Right renal pelvis (tissue), 4 donors: ENCODE measurements at regions not wholly inside any gene's neighbourhood (a gene's known extent, or its start where the extent isn't known, plus 50 kb on each side); places are given as distances from the start of the nearest gene placed in this dataset.
"Not testable (repeated sequence)": the region's sequence is repeated elsewhere in the genome, so short reads cannot be mapped to it uniquely, and the experiment has no call there.

ENCODE experiments used
- DNase-seq, 4 donors: peaks; one replicate each; pipeline ENCODE4 v3.0.0-alpha.2; 2013; ENCODE audit warnings: low read depth in 4 of 4, low spot score in 3 of 4, missing footprints in 1 of 4

DNA sequence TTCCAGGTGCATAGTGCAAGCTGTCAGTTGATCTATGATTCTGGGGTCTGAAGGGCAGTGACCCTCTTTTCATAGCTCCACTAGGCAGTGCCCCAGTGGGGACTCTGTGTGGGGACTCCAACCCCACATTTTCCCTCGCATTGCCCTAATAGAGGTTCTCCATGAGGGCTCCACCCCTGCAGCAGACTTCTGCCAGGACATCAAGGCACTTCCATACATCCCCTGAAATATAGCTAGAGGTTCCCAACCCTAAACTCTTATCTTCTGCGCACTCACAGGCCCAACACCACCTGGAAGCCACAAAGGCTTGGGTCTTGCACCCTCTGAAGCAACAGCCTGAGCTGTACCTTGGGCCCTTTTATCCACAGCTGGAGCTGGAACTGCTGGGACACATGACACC is 65.7 kb upstream of the PKN2 start:
- DNase-seq, result no peak

DNA sequence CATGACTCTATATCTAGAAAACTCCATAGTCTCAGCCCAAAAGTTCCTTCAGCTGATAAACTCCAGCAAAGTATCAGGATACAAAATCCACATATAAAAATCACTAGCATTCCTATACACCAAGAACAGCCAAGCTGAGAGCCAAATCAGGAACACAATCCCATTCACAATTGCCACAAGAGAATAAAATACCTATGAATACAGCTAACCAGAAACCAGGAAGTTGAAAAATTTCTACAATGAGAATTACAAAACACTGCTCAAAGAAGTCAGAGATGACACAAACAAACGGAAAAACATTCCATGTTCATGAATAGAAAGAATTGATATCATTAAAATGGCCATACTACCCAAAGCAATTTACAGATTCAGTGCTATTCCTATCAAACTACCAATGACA is 61.0 kb upstream of the PKN2 start:
- DNase-seq, result not testable (repeated sequence)
